ENCODE measurements at regions not wholly inside any gene's neighbourhood (a gene's known extent, or its start where the extent isn't known, plus 50 kb on each side); places are given as distances from the start of the nearest gene placed in this dataset.

GRCh38 chr12:58481811-58482210, 438.5 kb downstream of the LRIG3 start:
- DNase-seq (ENCODE audit: low spot score), result no peak

- DNase-seq (ENCODE audit: low spot score), result no peak
Measured at GRCh38 chr12:58487255-58487654, 433.0 kb downstream of the LRIG3 start.

- no peak for DNase-seq (ENCODE audit: low spot score)
Measured at GRCh38 chr12:58487678-58488161, 432.6 kb downstream of the LRIG3 start.

GRCh38 chr12:58489394-58489793, 430.9 kb downstream of the LRIG3 start:
- DNase-seq (ENCODE audit: low spot score), result no peak

- no peak for DNase-seq (ENCODE audit: low spot score)
Measured at GRCh38 chr12:58491306-58491705, 429.0 kb downstream of the LRIG3 start.

- no peak for DNase-seq (ENCODE audit: low spot score)
Measured at GRCh38 chr12:58496411-58497190, 423.7 kb downstream of the LRIG3 start.

GRCh38 chr12:58500399-58500798, 419.9 kb downstream of the LRIG3 start:
- no peak for DNase-seq (ENCODE audit: low spot score)

- DNase-seq (ENCODE audit: low spot score), result no peak
Measured at GRCh38 chr12:58502226-58502625, 418.1 kb downstream of the LRIG3 start.

- DNase-seq (ENCODE audit: low spot score), result no peak
Measured at GRCh38 chr12:58502841-58503240, 417.5 kb downstream of the LRIG3 start.

- no peak for DNase-seq (ENCODE audit: low spot score)
Measured at GRCh38 chr12:58503731-58504130, 416.6 kb downstream of the LRIG3 start.

- DNase-seq (ENCODE audit: low spot score), result no peak
Measured at GRCh38 chr12:58504143-58504938, 416.0 kb downstream of the LRIG3 start.

- DNase-seq (ENCODE audit: low spot score), result no peak
Measured at GRCh38 chr12:58509116-58509885, 411.0 kb downstream of the LRIG3 start.

- no peak for DNase-seq (ENCODE audit: low spot score)
Measured at GRCh38 chr12:58513301-58513834, 406.9 kb downstream of the LRIG3 start.

GRCh38 chr12:58513852-58514251, 406.5 kb downstream of the LRIG3 start:
- DNase-seq (ENCODE audit: low spot score), result no peak

GRCh38 chr12:58519839-58520238, 400.5 kb downstream of the LRIG3 start:
- no peak for DNase-seq (ENCODE audit: low spot score)

- DNase-seq (ENCODE audit: low spot score), result no peak
Measured at GRCh38 chr12:58521152-58521551, 399.2 kb downstream of the LRIG3 start.

- DNase-seq (ENCODE audit: low spot score), result no peak
Measured at GRCh38 chr12:58521796-58522195, 398.5 kb downstream of the LRIG3 start.

- DNase-seq (ENCODE audit: low spot score), result no peak
Measured at GRCh38 chr12:58523360-58523759, 396.9 kb downstream of the LRIG3 start.

- no peak for DNase-seq (ENCODE audit: low spot score)
Measured at GRCh38 chr12:58528271-58528670, 392.0 kb downstream of the LRIG3 start.

- no peak for DNase-seq (ENCODE audit: low spot score)
Measured at GRCh38 chr12:58529114-58529665, 391.1 kb downstream of the LRIG3 start.

GRCh38 chr12:58529897-58530741, 390.2 kb downstream of the LRIG3 start:
- DNase-seq (ENCODE audit: low spot score), result no peak

Data from NAMALWA (cell line).